Upper lobe of right lung (tissue), 1 donor: ENCODE measurements at regions not wholly inside any gene's neighbourhood (a gene's known extent, or its start where the extent isn't known, plus 50 kb on each side); places are given as distances from the start of the nearest gene placed in this dataset.

Experiments
- ATAC-seq: fragments of 200-7000 bp; cut with Tn5 transposase; one replicate; pipeline ENCODE4 v1.9.1; 2020; ENCODE audit warnings: mild to moderate bottlenecking, moderate library complexity
- DNase-seq: peaks from one replicate; pipeline ENCODE4 v3.0.0-alpha.2; 2020
- H3K27ac ChIP-seq: fragments of 200-600 bp; one replicate; pipeline ENCODE4 v1.8.0; 2022
- H3K27me3 ChIP-seq: fragments of 200-600 bp; one replicate; pipeline ENCODE4 v1.8.0; 2022; ENCODE audit warnings: mild to moderate bottlenecking
- H3K36me3 ChIP-seq: fragments of 200-600 bp; one replicate; pipeline ENCODE4 v1.8.0; 2022
- H3K4me1 ChIP-seq: fragments of 200-600 bp; one replicate; pipeline ENCODE4 v1.8.0; 2022
- H3K4me3 ChIP-seq: fragments of 200-600 bp; one replicate; pipeline ENCODE4 v1.8.0; 2022; ENCODE audit warnings: mild to moderate bottlenecking
- H3K9me3 ChIP-seq: fragments of 200-600 bp; one replicate; pipeline ENCODE4 v1.8.0; 2022
- CTCF ChIP-seq: fragments of 200-600 bp; IDR thresholded peaks from one replicate; pipeline ENCODE4 v1.8.0; 2022; ENCODE audit warnings: antibody characterized with exemption
- intact Hi-C: fragments of 100-400 bp; cut with DNase I; formaldehyde crosslinking; loops from one replicate; pipeline ENCODE4 v1.11.0; 2022
- donor health status: DM: no; HTN: yes; CAD: no; lungs with severe emphysema.

- Histone ChIP-seq H3K27ac (no peak overlapping the region), H3K4me1 (no peaks in the 10 kb centered on the region), H3K36me3 (no peaks in the 10 kb centered on the region), H3K27me3 (no peaks in the 10 kb centered on the region), H3K9me3 (no peaks in the 10 kb centered on the region), H3K4me3 (no peak overlapping the region)
- intact Hi-C loops = no loop called here
- DNase-seq (no peak), ATAC-seq (no peak)
- TF ChIP-seq CTCF = no peak
Measured at GRCh38 chr6:94254689-94255088, 835.3 kb upstream of the EPHA7 start.

- Histone ChIP-seq H3K9me3 (no peaks in the 10 kb centered on the region), H3K4me1 (no peaks in the 10 kb centered on the region), H3K36me3 (no peaks in the 10 kb centered on the region), H3K27ac (no peak overlapping the region), H3K4me3 (no peak overlapping the region), H3K27me3 (no peaks in the 10 kb centered on the region)
- ATAC-seq (no peak), DNase-seq (no peak)
- no peak for TF ChIP-seq CTCF
- intact Hi-C loops = no loop called here
Measured at GRCh38 chr6:94251878-94252277, 832.5 kb upstream of the EPHA7 start.

- Histone ChIP-seq H3K4me1 (no peaks in the 10 kb centered on the region), H3K27me3 (no peaks in the 10 kb centered on the region), H3K9me3 (no peaks in the 10 kb centered on the region), H3K27ac (no peak overlapping the region), H3K4me3 (no peak overlapping the region), H3K36me3 (no peaks in the 10 kb centered on the region)
- DNase-seq (no peak), ATAC-seq (no peak)
- TF ChIP-seq CTCF = no peak
- intact Hi-C loops = no loop called here
Measured at GRCh38 chr6:94245395-94245794, 826.0 kb upstream of the EPHA7 start.

- Histone ChIP-seq H3K27me3 (no peaks in the 10 kb centered on the region), H3K27ac (no peak overlapping the region), H3K9me3 (no peaks in the 10 kb centered on the region), H3K36me3 (no peaks in the 10 kb centered on the region), H3K4me3 (no peak overlapping the region), H3K4me1 (no peaks in the 10 kb centered on the region)
- no peak for DNase-seq
- intact Hi-C loops = no loop called here
- TF ChIP-seq CTCF = no peak
- no peak for ATAC-seq
Measured at GRCh38 chr6:94238868-94239267, 819.5 kb upstream of the EPHA7 start.

- Histone ChIP-seq H3K27ac (no peak overlapping the region), H3K9me3 (no peaks in the 10 kb centered on the region), H3K4me1 (no peaks in the 10 kb centered on the region), H3K36me3 (no peaks in the 10 kb centered on the region), H3K4me3 (no peak overlapping the region), H3K27me3 (no peaks in the 10 kb centered on the region)
- DNase-seq (no peak), ATAC-seq (no peak)
- intact Hi-C loops = no loop called here
- no peak for TF ChIP-seq CTCF
Measured at GRCh38 chr6:94227741-94228140, 808.4 kb upstream of the EPHA7 start.

- Histone ChIP-seq H3K9me3 (no peaks in the 10 kb centered on the region), H3K27me3 (no peaks in the 10 kb centered on the region), H3K36me3 (no peaks in the 10 kb centered on the region), H3K4me1 (no peaks in the 10 kb centered on the region), H3K4me3 (no peak overlapping the region), H3K27ac (no peak overlapping the region)
- intact Hi-C loops = no loop called here
- no peak for ATAC-seq
- TF ChIP-seq CTCF = no peak
- DNase-seq = no peak
Measured at GRCh38 chr6:94217836-94218235, 798.5 kb upstream of the EPHA7 start.
